Tibial nerve (tissue), 4 donors: ENCODE measurements at regions not wholly inside any gene's neighbourhood (a gene's known extent, or its start where the extent isn't known, plus 50 kb on each side); places are given as distances from the start of the nearest gene placed in this dataset.

Source experiments
- EP300 ChIP-seq, 2 donors: sonication (generic); formaldehyde crosslinking; IDR thresholded peaks; one replicate each; pipeline ENCODE4 v1.6.1; 2017; ENCODE audit warnings: antibody characterized with exemption in 2 of 2, mild to moderate bottlenecking in 1 of 2
- POLR2A ChIP-seq, 2 donors: fragments of 450-650 bp; IDR thresholded peaks; one replicate each; pipeline ENCODE4 v1.6.1; 2017; ENCODE audit warnings: antibody characterized with exemption in 2 of 2, mild to moderate bottlenecking in 2 of 2, moderate library complexity in 2 of 2
- TF ChIP-seq, protein P1 (sequence below), 5 experiments: fragments of 200-600 bp in 3 of 5; fragments of 450-650 bp in 2 of 5; sonication (generic) in 3 of 5; IDR thresholded peaks; one replicate each; pipeline ENCODE4 v1.5.1; 2016 to 2019; ENCODE audit warnings: antibody characterized with exemption in 5 of 5, mild to moderate bottlenecking in 3 of 5, moderate library complexity in 2 of 5

DNA sequence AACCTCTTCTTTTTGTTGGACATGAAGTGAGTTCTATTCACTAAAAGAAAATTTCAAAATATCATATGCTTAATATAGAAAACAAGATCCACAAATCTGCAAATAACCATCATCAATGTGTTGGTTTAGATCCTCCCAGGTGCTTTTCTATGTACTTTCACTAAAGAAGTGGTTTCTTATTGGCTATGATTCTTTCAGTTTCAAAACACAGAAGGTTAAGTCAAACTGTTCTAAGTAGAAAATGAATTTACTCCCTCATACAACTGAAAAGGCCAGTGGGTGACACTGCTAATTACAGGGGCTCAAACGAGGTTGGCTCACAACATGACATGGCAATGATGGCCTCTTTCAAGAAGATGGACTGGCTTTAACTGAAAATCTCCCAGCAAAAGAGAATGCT, 111.7 kb downstream of the GALR1 start:
- TF ChIP-seq, protein P1, sequence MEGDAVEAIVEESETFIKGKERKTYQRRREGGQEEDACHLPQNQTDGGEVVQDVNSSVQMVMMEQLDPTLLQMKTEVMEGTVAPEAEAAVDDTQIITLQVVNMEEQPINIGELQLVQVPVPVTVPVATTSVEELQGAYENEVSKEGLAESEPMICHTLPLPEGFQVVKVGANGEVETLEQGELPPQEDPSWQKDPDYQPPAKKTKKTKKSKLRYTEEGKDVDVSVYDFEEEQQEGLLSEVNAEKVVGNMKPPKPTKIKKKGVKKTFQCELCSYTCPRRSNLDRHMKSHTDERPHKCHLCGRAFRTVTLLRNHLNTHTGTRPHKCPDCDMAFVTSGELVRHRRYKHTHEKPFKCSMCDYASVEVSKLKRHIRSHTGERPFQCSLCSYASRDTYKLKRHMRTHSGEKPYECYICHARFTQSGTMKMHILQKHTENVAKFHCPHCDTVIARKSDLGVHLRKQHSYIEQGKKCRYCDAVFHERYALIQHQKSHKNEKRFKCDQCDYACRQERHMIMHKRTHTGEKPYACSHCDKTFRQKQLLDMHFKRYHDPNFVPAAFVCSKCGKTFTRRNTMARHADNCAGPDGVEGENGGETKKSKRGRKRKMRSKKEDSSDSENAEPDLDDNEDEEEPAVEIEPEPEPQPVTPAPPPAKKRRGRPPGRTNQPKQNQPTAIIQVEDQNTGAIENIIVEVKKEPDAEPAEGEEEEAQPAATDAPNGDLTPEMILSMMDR (IDR thresholded peaks at IDR 0.05), result no peak
- no peak for TF ChIP-seq POLR2A (IDR thresholded peaks at IDR 0.05)
- no peak for TF ChIP-seq EP300 (IDR thresholded peaks at IDR 0.05)
